HCT116 (cell line): ENCODE measurements at regions not wholly inside any gene's neighbourhood (a gene's known extent, or its start where the extent isn't known, plus 50 kb on each side); places are given as distances from the start of the nearest gene placed in this dataset.

Experiments
- EGR1 ChIP-seq: IDR thresholded peaks from 2 replicates; pipeline ENCODE4 v1.6.1; 2012; ENCODE audit warnings: low read depth
- EZH2 ChIP-seq: fragments of 200-600 bp; sonication (generic); IDR thresholded peaks from 2 replicates; pipeline ENCODE4 v1.6.1; 2017; ENCODE audit warnings: antibody characterized with exemption, mixed run types
- POLR2A ChIP-seq: IDR thresholded peaks from 2 replicates; pipeline ENCODE4 v1.7.0; 2011; ENCODE audit warnings: borderline replicate concordance; ENCODE audit not compliant: insufficient read depth, insufficient read length; ENCODE audit errors: extremely low read depth
- POLR2AphosphoS5 ChIP-seq: IDR thresholded peaks from 2 replicates; pipeline ENCODE4 v1.6.1; 2011; ENCODE audit warnings: mild to moderate bottlenecking, low read depth, low read length, moderate library complexity
- RAD21 ChIP-seq: IDR thresholded peaks from 2 replicates; pipeline ENCODE4 v1.6.1; 2012; ENCODE audit warnings: low read depth, mild to moderate bottlenecking
- SIN3A ChIP-seq: IDR thresholded peaks from 2 replicates; pipeline ENCODE4 v1.6.1; 2012; ENCODE audit warnings: low read depth
- YY1 ChIP-seq: IDR thresholded peaks from 2 replicates; pipeline ENCODE4 v1.6.1; 2011; ENCODE audit warnings: low read length, low read depth, moderate library complexity, mild to moderate bottlenecking; ENCODE audit not compliant: insufficient replicate concordance; ENCODE audit errors: extremely low read depth
- ZNF274 ChIP-seq: fragments of 200-500 bp; sonication (Bioruptor generic); IDR thresholded peaks from 2 replicates; pipeline ENCODE4 v1.6.1; 2014; ENCODE audit warnings: mild to moderate bottlenecking, low read depth, low read length, inconsistent platforms
- TF ChIP-seq, protein P1 (sequence below), 3 experiments: fragments of 200-600 bp in 1 of 3; sonication (generic) in 1 of 3; IDR thresholded peaks in 2 of 3; conservative IDR thresholded peaks in 1 of 3; 2 replicates each; pipeline ENCODE4 v1.5.1; 2012 to 2017; ENCODE audit warnings: low read depth in 2 of 3, low read length in 2 of 3, antibody characterized with exemption in 1 of 3, borderline replicate concordance in 1 of 3, control low read depth in 1 of 3, mild to moderate bottlenecking in 1 of 3, mixed read lengths in 1 of 3, mixed run types in 1 of 3, moderate library complexity in 1 of 3; ENCODE audit not compliant: insufficient read depth in 1 of 3
- TF ChIP-seq, protein P2 (sequence below): IDR thresholded peaks from 2 replicates; pipeline ENCODE4 v1.6.1; 2011; ENCODE audit warnings: mild to moderate bottlenecking, low read length, moderate library complexity; ENCODE audit not compliant: insufficient replicate concordance; ENCODE audit errors: extremely low read depth
- TF ChIP-seq, protein P3 (sequence below): IDR thresholded peaks from 2 replicates; pipeline ENCODE4 v1.6.1; 2012

DNA sequence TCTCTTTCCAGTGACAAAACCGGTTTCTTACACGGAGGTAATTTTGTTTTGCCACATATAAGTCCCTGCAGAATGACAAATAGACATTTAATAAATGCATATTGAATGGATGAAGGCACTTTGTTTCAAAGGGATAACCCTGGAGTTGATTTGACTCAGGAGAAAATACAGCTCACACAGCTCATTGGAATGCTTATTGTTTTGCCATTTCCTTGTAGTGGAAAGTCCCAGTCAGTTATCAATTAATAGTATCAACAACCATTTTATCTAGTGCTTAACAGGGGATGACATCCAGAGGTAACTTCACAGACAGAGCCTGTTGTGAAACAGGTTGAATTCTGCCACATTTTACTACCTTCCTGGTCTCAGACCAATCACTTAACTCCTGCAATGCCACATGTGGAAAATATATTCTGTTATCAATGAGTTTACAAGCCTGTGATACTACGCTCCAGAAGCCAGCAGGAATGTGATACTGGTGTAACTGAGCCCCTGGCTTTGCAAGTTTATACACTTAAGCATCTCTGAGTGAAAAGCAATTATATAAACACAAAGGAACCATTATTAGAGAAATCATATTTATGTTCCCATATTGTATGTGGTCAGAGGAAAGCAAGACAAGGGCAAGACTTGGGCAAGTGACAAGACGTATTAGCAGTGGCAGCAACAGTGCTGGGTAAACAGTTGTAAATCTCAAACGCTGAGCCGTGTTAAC is 123.1 kb upstream of the ANKRD55 start:
- TF ChIP-seq POLR2AphosphoS5 (no peak), RAD21 (no peak), POLR2A (no peak), YY1 (no peak), EZH2 (no peak), EGR1 (no peak), SIN3A (no peak), ZNF274 (no peak)
- TF ChIP-seq, protein P1, sequence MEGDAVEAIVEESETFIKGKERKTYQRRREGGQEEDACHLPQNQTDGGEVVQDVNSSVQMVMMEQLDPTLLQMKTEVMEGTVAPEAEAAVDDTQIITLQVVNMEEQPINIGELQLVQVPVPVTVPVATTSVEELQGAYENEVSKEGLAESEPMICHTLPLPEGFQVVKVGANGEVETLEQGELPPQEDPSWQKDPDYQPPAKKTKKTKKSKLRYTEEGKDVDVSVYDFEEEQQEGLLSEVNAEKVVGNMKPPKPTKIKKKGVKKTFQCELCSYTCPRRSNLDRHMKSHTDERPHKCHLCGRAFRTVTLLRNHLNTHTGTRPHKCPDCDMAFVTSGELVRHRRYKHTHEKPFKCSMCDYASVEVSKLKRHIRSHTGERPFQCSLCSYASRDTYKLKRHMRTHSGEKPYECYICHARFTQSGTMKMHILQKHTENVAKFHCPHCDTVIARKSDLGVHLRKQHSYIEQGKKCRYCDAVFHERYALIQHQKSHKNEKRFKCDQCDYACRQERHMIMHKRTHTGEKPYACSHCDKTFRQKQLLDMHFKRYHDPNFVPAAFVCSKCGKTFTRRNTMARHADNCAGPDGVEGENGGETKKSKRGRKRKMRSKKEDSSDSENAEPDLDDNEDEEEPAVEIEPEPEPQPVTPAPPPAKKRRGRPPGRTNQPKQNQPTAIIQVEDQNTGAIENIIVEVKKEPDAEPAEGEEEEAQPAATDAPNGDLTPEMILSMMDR (IDR thresholded peaks at IDR 0.05 in 2 of 3, conservative IDR thresholded peaks at IDR 0.05 in 1 of 3; ENCODE audit: borderline replicate concordance in 1 of 3, insufficient read depth in 1 of 3, low read depth in 2 of 3, low read length in 2 of 3): no peak
- TF ChIP-seq, protein P2, sequence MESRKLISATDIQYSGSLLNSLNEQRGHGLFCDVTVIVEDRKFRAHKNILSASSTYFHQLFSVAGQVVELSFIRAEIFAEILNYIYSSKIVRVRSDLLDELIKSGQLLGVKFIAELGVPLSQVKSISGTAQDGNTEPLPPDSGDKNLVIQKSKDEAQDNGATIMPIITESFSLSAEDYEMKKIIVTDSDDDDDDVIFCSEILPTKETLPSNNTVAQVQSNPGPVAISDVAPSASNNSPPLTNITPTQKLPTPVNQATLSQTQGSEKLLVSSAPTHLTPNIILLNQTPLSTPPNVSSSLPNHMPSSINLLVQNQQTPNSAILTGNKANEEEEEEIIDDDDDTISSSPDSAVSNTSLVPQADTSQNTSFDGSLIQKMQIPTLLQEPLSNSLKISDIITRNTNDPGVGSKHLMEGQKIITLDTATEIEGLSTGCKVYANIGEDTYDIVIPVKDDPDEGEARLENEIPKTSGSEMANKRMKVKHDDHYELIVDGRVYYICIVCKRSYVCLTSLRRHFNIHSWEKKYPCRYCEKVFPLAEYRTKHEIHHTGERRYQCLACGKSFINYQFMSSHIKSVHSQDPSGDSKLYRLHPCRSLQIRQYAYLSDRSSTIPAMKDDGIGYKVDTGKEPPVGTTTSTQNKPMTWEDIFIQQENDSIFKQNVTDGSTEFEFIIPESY: no peak
- TF ChIP-seq, protein P3, sequence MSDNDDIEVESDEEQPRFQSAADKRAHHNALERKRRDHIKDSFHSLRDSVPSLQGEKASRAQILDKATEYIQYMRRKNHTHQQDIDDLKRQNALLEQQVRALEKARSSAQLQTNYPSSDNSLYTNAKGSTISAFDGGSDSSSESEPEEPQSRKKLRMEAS: no peak
